KBM-7 (cell line): ENCODE measurements at regions not wholly inside any gene's neighbourhood (a gene's known extent, or its start where the extent isn't known, plus 50 kb on each side); places are given as distances from the start of the nearest gene placed in this dataset.

ENCODE experiments used
- DNase-seq: peaks from one replicate; pipeline ENCODE4 v3.0.0-alpha.2; 2015
- in situ Hi-C: fragments of 300-500 bp; cut with MboI; formaldehyde crosslinking; loops from 2 replicates; pipeline ENCODE4 v1.14.3; 2020; ENCODE audit warnings: low sequenced_read_pairs, low pct_unique_long_range_greater_than_20kb, mixed read lengths

DNA sequence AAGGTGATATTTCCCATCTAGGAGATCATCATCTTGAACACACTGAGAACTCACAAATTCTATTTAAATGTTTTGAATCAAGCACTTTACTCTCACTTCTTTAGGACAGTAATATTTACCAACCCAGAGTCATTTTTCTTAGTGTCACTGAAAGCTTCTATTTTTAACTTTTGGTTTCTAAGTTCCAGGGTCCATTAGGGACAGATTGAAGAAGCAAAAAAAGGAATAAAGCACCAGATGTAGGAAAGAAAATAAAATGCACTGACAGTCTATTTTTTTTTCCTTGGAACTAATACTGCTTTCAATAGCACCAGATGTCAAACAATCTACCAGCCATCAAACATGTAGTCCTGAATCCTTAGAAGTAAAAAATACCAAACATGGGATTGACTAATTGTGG, 526.7 kb upstream of the LRRN3 start:
- in situ Hi-C loops, result no loop called here
- no peak for DNase-seq

DNA sequence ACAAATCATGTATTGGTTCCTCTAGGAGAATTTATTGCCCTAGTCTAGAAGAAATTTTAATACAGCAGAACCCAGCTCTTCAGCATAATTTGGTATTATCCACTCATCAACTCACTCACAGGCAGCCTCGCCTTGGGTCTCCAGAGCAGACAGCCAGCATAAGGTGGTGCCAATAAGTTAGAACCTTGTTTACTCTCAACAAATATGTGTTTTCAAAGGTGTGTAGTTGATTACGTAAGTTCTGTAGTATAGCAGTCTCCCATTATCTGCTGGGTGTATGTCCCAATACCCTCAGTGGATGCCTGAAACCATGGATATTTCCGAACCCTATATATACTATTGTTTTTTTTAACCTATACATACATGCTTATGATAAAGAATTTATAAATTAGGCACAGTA, 522.5 kb upstream of the LRRN3 start:
- DNase-seq, result no peak
- in situ Hi-C loops, result no loop called here

GRCh38 chr7:110568932-110569331, 522.0 kb upstream of the LRRN3 start:
- no peak for DNase-seq
- in situ Hi-C loops, result no loop called here

GRCh38 chr7:110569486-110570205, 521.3 kb upstream of the LRRN3 start:
- DNase-seq, result no peak
- in situ Hi-C loops, result no loop called here

- DNase-seq, result no peak
- in situ Hi-C loops, result no loop called here
Measured at GRCh38 chr7:110573862-110574528, 516.9 kb upstream of the LRRN3 start.

DNA sequence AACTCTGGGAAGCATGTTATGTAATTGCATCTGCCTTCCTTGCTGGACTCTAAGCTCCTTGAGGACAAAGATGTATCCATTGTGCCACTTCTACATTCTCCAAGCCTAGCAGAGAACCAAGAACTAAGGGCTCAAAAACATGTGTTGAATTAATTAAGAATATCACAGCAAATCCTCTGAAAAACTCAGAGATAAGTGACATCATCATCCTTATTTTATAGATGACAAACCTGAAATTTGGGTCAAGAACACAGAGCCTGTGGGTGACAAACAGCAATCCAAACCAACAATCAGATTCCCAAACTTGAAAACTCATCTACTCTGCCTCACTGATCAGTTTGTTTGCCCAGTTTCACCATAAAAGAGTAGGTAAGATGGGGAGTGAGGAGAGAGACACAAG, 503.6 kb upstream of the LRRN3 start:
- no peak for DNase-seq
- in situ Hi-C loops, result no loop called here

GRCh38 chr7:110590415-110590814, 500.5 kb upstream of the LRRN3 start:
- in situ Hi-C loops, result no loop called here
- DNase-seq, result no peak

GRCh38 chr7:110591341-110591740, 499.6 kb upstream of the LRRN3 start:
- DNase-seq, result no peak
- in situ Hi-C loops, result no loop called here

DNA sequence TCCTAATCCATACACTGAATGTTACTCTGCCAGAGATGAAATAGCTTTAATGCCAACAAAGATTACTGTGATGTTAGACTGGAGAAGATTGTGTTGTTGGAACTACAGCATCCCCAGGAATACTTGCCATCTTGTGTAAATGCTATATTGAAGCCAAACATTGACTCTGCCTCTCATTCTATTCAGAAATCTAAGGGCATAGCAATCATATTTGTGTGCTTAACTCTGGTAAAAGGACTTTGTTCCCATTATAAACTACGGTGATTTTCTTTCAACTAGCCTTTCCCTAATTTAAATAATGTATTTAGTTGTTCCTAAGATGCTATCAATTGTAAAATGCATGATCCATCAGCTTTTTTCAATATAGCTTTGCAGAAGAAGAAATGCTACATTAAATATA, 498.4 kb upstream of the LRRN3 start:
- no peak for DNase-seq
- in situ Hi-C loops, result no loop called here

- in situ Hi-C loops, result no loop called here
- no peak for DNase-seq
Measured at GRCh38 chr7:110593355-110593754, 497.6 kb upstream of the LRRN3 start.

- in situ Hi-C loops, result no loop called here
- DNase-seq, result no peak
Measured at GRCh38 chr7:110595694-110596093, 495.2 kb upstream of the LRRN3 start.

DNA sequence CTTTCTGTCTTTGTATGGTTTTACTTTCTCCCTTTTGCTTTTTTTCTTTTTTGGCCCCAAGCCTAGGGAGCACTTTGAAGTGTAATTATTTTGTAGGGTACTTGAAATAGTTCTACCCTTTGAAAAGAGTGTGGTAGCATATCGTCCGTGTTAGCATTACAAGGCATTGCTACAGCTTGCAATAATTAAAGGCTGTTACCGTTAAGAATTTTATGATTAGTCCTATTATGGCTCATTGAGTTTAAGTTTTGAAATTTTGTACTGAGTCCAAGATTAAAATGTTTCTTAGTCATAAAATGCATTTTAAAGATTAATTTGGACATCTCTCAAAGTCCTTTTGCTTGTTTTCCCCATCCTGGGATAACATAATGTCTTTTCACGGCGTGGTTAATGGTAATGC, 490.0 kb upstream of the LRRN3 start:
- no peak for DNase-seq
- in situ Hi-C loops, result no loop called here

DNA sequence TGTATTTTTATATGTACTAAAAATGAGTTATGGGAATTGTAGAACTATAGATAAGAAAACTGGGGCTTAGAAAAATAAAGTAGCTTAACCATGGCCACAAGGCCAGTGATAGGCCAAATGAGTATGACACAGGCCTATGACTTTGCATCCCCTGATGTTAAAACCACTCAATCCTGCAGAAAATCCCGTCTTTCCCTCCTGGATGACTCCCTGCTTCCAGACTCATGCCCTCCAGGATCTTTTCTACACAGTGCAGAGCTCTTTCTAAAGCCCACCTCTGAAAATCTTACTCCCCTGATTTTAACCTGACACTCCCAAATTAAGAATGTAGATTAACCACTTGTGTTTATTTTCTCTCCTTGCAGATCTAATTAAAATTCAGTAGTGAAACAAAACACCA, 489.2 kb upstream of the LRRN3 start:
- no peak for DNase-seq
- in situ Hi-C loops, result no loop called here

- in situ Hi-C loops, result no loop called here
- no peak for DNase-seq
Measured at GRCh38 chr7:110604206-110604605, 486.7 kb upstream of the LRRN3 start.

DNA sequence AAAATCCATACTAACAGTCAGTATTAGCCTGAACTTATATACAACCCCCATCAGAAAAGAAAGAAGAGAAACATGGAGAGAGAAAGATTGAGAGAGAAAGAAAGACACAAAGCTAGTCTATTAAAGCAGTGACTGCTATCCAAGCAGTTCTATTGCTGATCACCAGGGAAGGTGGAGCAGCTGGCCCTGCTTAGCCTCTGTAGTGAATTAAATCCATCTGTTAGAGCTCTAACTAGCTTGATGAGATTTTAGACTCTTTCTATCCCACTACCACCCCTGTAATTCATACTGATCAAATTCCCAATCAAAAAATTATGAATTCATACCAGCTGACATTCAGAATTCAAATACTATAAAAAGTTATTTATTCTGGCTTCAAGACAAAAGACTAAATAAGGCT, 486.0 kb upstream of the LRRN3 start:
- in situ Hi-C loops, result no loop called here
- DNase-seq, result no peak

DNA sequence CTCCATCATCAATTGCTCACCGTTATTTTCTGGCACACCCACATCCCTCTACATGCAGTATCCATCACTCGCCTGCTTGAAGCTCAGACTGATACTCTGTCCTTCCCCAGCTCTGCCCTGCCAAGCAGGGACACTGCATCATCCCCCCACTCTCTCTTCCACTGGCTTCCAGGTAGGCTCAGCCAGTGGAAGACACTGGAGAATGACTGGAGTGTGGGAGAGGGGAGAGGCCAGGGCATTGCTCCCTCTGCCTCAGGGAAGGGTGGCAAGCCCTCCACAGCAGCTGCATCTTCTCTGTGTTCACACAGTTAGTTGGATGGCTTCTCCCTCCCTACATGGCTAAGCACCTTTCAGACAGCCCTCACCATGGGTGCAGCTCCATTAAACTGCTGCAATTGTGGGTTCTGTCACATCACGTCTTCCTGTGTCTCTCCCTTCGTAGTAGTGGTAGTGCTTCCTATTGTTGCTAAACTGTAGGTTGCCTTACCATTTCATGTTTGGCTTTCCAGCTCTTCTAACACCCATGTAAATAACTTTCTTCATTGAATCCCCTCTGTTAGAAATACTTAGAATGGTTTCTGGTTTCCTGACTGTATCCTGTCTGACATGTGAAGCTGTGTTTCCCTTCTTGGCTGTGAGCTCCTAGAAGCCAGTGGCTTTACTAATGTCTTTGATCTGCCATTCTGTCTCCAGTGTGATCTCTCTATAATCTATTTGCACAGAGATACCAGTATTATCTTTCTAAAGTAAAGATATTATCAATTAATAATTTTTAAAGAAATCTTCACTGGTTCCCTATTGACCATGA, 483.7 kb upstream of the LRRN3 start:
- no peak for DNase-seq
- in situ Hi-C loops, result no loop called here

GRCh38 chr7:110609336-110609735, 481.6 kb upstream of the LRRN3 start:
- in situ Hi-C loops, result no loop called here
- DNase-seq, result no peak

- no peak for DNase-seq
- in situ Hi-C loops, result no loop called here
Measured at GRCh38 chr7:110612680-110613079, 478.2 kb upstream of the LRRN3 start.
